ENCODE measurements at regions not wholly inside any gene's neighbourhood (a gene's known extent, or its start where the extent isn't known, plus 50 kb on each side); places are given as distances from the start of the nearest gene placed in this dataset.

DNA sequence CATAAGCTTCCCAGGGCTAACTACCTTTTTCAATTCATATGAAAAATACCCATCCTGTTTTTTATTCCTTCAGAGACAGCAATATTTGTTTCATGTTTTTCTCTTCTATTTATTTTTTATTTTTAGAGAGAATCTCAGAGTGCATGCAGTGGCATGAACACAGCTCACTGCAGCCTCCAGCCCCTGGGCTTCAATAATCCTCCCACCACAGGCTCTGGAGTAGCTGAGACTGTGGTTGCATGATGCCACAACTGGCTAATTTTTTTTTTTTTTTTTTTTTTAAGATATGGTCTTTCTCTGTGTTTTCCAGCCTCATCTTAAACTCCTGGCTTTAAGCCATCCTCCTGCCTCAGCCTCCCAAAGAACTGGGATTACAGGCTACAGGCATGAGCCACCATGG is 296.7 kb upstream of the AKR1E2 start:
- DNase-seq (ENCODE audit: low spot score): no peak
- TF ChIP-seq, protein P1, sequence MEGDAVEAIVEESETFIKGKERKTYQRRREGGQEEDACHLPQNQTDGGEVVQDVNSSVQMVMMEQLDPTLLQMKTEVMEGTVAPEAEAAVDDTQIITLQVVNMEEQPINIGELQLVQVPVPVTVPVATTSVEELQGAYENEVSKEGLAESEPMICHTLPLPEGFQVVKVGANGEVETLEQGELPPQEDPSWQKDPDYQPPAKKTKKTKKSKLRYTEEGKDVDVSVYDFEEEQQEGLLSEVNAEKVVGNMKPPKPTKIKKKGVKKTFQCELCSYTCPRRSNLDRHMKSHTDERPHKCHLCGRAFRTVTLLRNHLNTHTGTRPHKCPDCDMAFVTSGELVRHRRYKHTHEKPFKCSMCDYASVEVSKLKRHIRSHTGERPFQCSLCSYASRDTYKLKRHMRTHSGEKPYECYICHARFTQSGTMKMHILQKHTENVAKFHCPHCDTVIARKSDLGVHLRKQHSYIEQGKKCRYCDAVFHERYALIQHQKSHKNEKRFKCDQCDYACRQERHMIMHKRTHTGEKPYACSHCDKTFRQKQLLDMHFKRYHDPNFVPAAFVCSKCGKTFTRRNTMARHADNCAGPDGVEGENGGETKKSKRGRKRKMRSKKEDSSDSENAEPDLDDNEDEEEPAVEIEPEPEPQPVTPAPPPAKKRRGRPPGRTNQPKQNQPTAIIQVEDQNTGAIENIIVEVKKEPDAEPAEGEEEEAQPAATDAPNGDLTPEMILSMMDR (IDR thresholded peaks at IDR 0.05; ENCODE audit: extremely low read depth, missing control alignments): no peak

DNA sequence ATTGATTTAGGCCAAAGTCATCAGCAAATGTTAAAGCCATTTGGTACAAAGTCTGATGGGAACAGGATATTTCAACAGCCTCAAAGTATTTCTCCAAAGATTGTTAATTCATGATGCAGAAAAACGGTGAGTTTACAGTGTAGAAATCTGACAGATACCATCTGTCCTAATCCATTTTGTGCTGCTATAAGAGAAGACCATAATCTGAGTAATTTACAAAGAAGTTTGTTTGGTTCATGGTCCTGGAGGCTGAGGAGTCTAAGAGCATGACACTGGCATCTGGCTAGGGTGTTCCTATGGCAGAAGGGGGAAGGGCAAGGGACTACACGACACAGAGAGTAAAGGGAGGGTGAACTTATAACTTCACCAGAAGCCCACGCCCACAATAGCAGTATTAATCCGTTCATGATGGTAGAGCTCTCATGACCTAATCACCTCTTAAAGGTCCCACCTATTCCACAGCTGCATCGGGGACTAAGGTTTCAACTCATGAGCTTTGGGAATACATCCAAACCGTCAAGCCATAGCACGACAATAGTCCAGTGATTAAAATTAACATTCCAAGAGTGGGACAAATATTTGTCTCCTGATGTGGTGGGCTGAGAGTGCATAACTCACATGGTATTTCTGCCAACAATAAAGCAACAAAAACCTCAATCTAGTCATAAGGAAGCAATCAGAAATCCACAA is 298.6 kb upstream of the AKR1E2 start:
- TF ChIP-seq, protein P1 (IDR thresholded peaks at IDR 0.05; ENCODE audit: extremely low read depth, missing control alignments): no peak
- DNase-seq (ENCODE audit: low spot score): no peak

DNA sequence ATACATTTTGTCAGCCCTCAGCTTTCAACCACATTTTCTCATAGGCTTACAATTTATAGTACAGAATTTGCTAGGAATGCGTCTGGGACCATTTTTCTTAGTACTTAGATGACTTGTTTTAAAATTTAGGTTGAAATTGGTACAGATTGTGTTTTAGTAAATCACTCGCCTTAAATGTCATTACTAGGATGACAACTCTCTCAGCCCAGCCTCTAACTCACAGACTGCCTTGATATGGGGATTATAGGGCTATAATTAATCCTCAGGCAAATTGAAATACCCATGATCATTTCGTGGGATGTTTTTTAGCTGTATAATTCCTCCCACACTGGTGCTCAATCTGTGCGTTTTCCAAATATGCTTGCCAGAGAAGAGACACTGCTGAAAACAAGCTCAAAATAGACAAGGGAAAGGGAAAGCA is 299.7 kb upstream of the AKR1E2 start:
- no peak for DNase-seq (ENCODE audit: low spot score)
- TF ChIP-seq, protein P1 (IDR thresholded peaks at IDR 0.05; ENCODE audit: extremely low read depth, missing control alignments): no peak

DNA sequence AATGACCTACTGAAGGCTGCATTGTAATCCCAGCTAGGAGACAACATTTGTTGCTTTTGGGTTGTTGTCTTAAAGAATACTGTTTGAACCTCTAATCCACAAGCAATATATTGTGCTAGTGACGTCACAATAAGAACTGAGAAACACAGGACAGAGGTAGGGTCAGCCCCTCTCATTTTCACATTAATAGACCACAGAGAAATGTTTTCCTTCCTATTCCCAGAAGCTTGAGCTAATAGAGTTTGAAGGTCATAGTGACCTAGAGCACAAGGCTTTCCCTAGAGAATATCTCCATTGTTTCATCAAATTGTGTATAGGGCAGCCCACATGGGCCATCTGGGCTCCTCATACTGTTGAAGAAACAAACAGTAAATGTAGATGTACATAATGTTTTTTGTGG is 300.9 kb upstream of the AKR1E2 start:
- DNase-seq (ENCODE audit: low spot score): no peak
- TF ChIP-seq, protein P1 (IDR thresholded peaks at IDR 0.05; ENCODE audit: extremely low read depth, missing control alignments): no peak

DNA sequence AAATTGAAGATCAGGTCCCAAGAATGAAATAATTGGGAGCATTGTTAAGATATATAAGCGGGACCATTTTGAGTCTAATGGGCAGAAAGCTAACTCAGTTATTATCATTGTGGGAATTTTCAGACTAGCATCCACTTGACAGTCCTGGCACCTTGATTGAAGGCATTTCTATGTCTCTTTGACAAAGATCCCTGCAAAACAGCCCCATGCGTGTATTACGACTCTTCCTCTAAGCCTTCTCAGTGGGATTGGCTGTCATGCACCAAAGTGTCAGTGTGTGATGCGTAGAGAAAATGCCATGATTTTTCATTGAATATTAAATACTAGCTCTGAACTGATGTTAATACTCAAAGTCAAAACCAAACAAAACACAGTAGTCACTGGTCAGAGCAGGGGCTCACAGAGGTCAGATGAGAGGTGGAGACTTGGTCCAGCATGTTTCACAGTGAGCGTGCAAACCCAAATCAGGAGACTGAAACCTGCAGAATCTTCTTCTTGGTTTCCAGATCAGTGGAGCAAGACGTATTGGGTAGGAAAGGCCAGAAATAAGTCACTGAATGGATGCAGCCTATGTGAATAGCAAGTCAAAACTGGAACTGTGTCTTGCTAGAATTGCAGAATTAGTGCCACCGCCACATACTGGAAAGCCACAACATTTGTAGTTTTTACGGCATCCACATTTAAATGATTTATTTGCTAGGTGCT is 303.6 kb upstream of the AKR1E2 start:
- no peak for DNase-seq (ENCODE audit: low spot score)
- TF ChIP-seq, protein P1 (IDR thresholded peaks at IDR 0.05; ENCODE audit: extremely low read depth, missing control alignments): no peak

DNA sequence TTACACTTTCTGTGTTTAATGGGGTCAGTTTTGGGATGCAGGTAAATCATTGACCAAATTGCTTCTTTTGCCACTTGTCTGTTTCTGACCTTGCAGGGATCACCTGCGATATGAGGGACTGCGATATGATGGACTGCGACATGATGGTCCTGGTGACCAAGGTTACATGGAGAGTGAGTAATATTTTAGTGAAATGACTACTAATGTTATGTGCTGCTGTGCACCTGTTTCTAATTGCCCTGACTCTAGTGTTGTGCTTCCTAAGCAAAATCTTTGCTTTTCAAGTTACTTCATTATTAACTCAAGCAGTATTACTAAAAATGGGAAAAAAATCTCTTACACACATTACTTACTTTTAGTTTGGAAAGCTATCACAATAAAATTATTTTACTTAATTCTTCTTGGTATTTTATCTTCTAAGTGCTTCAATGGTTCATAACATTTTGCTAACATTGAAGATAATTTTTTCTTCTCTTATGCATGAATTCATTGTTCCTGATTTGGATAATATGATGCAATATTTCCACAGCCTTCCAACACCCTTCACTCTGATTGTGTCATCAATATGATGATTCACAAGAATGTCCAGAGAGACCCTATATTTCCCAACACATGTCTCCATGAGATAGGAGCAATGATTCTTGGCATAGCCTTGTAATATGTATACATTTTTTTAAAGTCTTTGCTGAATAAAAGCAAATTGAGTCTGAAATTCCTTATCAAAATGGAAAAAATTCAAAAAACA is 306.2 kb upstream of the AKR1E2 start:
- TF ChIP-seq, protein P1 (IDR thresholded peaks at IDR 0.05; ENCODE audit: extremely low read depth, missing control alignments): no peak
- no peak for DNase-seq (ENCODE audit: low spot score)

DNA sequence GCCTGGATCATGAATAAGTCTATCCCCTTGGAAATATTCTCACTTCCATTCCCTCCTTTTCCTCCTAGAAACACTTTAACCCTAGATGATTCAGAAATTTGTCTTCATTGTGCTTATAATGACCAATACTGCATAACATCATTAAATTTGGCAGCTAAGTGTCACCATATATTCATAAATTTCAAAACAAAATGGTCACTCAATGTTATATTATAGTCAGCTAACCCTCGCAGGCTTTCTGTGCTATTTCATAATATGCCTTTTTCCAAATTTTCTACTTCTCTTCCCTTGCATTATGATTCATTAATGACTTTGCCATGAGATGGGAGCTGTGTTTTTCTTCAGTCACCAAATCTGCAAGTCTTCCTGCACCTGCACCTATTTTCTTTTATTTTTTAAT is 308.3 kb upstream of the AKR1E2 start:
- no peak for DNase-seq (ENCODE audit: low spot score)
- TF ChIP-seq, protein P1 (IDR thresholded peaks at IDR 0.05; ENCODE audit: extremely low read depth, missing control alignments): no peak

All from GM20000 (cell line).